NCI-H2029 treated with DMSO at 0.1 percent for 48 hours (cell line): ENCODE measurements at regions not wholly inside any gene's neighbourhood (a gene's known extent, or its start where the extent isn't known, plus 50 kb on each side); places are given as distances from the start of the nearest gene placed in this dataset.

ENCODE experiments used
- DNase-seq: peaks from one replicate; lab custom pipeline; 2025; lab: John Stamatoyannopoulos, UW

DNA sequence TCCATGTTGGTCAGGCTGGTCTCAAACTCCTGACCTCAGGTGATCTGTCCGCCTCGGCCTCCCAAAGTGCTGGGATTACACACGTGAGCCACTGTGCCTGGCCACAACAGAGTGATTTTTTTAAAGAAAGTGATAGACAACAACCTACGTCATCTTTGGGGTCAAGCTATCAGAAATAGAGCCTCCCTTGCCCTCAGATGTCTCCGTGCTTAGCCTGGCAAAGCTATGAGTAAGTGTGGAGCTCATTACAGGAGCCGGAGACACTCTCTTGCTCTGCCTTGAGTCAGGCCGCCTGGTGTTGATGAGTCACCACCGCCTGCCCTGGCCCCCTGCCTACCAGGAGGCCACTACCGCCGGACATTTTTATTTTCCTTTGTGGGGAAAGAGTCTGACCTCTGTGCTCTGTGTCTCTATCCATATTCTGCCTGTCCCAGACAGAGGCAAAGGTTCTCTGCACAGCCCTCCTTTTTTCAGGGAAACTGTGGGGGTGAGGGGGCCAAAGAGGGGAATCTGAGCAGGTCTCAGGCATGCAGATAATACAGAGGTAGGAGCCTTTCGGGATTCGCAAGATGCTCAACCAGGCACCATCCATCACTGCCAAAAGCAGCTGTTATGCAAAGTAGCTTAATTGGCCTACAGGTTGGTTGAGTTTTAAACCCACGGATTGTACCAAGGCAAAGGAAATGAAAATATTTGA lies 123.7 kb upstream of the CPEB4 start:
- no peak for DNase-seq

DNA sequence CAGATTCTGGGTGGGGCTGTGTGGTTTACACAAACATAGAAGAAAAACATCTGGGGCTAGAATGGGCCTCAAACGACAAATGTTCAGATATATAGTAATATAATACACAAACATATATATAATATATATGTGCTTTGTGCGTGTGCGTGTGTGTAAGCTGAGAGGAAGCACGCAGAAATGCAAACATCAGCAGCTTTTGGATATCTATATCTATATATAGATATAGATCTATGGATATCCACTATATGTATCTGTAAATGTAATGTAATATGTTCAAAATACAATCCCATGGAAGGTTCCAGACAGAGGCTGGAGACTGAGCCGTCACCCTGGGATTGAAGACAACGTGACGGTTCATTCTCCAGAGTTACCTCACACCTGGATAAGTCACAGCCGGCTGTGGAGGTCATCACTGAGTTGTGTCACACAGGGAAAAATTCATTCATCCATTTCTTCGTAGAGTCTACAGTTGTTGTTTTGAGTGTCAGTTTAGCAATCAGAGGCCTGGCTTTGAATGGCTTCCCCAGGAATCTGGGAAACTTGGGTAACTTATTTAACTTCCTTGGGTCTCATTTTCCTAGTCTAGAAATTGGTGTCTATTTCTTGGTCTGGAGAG lies 123.0 kb upstream of the CPEB4 start:
- no peak for DNase-seq

- DNase-seq: no peak
Observed at GRCh38 chr5:173765661-173766060, 122.5 kb upstream of the CPEB4 start.

GRCh38 chr5:173767574-173768266 lies 120.4 kb upstream of the CPEB4 start:
- DNase-seq: no peak

GRCh38 chr5:173768267-173768806 lies 119.8 kb upstream of the CPEB4 start:
- DNase-seq: no peak

- no peak for DNase-seq
Observed at GRCh38 chr5:173768891-173769290, 119.3 kb upstream of the CPEB4 start.

GRCh38 chr5:173770637-173771036 lies 117.5 kb upstream of the CPEB4 start:
- no peak for DNase-seq

DNA sequence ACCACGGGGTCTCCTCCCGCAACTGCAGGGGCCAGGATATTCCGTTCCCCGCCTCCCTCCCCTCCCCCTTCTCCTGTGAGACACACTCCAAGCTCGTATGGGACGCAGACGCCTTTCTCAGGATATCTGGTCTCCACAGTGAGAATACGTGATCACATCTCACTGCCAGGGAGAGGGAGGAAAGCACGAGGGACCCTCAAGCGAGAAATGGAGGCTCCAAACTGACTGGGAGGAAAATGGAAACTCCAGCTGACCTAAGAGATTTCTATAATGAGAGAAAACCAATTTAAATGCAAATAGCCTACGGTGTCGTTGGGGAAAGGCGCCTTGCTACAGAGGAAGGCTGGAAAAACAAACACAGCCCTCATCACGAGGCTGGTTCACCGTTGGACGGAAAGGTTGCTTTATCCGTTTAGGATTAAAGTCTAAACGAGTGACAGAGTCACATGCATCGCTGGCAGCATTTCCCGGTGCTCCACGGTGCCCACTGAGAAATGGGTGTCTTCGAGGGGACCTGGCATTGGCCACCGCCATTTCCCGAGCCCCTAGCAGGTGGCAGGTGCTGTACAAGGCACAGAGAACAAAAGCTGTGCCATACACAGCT lies 116.9 kb upstream of the CPEB4 start:
- no peak for DNase-seq

DNA sequence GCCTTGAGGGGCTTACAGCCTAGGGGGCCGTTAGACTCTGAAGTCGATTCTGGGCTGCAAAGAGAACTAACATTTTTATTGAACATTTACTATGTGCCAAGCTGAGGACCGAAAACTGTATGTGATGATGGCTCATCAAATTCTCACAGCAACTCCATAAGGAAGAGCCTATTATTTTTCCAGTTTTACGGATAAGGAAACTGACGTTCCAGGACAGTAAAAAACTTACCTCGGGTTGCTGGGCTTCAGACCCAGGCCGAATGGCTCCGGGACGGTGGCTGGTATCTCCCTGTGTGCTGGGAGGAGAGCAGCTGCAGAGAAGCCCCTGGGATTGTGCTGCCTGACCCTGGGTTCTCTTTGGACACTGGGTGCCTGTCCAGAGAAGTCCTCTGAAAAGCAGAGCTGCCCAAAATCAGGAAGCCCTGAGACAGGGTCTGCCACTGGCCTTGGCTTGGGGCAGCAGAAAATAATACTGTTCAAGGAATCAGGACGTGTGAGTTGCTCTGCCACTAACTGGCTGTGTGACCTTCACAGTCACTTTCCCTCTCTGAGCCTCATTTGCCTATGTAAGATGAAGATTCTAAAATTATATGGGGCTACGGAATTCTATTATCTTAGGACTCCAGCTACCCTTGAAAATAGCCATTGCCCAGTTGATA lies 116.3 kb upstream of the CPEB4 start:
- no peak for DNase-seq

GRCh38 chr5:173772384-173773059 lies 115.6 kb upstream of the CPEB4 start:
- DNase-seq: no peak

GRCh38 chr5:173774271-173774761 lies 113.8 kb upstream of the CPEB4 start:
- DNase-seq: no peak

- DNase-seq: no peak
Observed at GRCh38 chr5:173775261-173776197, 112.6 kb upstream of the CPEB4 start.

DNA sequence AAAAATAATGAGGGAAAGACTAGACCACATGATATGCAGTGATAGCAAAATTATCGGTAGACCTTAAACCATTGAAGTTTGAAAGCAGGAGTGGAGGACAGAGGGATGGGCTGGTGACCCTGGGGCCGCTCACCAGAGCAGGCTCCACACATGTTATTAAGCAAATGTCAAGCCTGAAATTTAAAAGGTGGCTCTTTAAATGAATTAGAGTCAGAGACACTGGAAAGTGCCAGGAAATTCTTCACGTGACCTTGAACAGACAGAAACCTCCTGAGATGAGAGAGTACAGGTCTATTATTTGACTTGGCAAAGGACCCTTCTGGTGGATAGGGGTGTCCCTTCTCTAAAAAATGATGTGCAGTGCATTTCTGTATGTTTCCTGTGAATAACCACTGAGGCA lies 111.0 kb upstream of the CPEB4 start:
- no peak for DNase-seq

DNA sequence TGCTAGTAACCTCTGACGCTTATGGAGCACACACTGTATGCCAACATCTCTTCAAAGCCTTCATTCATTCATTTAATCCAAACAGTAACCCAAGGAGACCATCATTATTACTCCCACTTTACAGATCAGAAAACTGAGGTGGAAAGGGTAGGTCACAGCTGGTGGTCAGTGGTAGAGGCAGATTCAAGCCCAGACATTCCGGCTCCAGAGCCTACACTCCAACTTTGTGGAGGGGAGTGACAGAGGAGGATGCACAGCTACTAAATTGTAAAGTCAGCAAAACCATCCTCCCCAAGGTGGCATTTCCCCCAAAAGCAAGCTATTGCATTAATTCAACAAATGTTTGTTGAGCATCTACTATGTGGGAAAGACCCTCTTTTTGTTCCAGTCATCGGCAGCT lies 110.5 kb upstream of the CPEB4 start:
- no peak for DNase-seq

DNA sequence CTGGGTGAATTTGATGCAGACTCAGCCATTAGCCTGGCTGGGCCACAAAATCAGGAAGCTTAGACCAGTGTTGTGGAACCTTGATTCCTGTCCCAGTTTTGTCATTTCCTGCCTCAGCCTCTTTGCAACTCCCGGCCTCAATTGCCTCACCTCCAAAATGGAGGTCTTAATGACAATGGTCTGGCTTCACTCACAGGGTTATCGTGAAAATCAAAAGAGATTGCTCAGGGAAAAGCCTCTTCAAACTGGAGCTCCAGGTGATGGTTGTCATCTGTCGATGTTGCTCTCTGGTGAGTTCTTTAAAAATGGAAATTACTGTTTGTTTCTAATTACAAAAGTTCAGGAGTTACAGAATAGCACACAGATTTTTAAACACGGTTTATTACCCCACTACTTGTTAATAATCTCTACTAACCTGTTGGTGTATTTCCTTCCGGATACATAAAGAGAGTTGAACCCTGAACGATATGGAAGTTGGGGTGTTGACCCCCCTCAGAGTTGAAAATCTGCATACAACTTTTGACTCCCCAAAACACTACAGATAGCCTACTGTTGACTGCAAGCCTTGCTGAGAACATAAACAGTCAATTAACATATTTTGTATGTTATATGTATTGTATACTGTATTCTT lies 109.9 kb upstream of the CPEB4 start:
- no peak for DNase-seq

- no peak for DNase-seq
Observed at GRCh38 chr5:173778784-173779304, 109.3 kb upstream of the CPEB4 start.

- no peak for DNase-seq
Observed at GRCh38 chr5:173780235-173781234, 107.6 kb upstream of the CPEB4 start.

DNA sequence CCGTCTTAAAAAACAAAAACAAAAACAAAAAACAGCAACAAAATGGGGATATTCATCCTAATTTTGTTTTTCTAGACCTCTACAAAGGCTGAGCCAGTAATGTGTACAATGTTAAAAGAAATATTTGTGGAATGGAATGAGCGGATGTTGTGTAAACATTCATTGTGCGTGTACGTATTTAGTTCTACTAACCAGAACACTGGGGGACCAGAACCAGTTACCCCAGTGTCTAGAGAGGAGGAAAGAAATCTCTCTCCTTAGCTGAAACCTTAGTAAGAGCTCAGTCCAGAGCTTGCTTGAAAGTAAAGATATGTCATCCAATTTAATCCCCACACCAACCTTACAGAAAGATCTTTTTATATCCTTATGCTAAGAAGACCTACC lies 106.7 kb upstream of the CPEB4 start:
- no peak for DNase-seq
